Nephron (organoid): ENCODE measurements at regions not wholly inside any gene's neighbourhood (a gene's known extent, or its start where the extent isn't known, plus 50 kb on each side); places are given as distances from the start of the nearest gene placed in this dataset.
"Not testable (repeated sequence)": the region's sequence is repeated elsewhere in the genome, so short reads cannot be mapped to it uniquely, and the experiment has no call there.

Experiments used
- H3K27ac Mint-ChIP-seq, 3 experiments: 2 replicates each; pipeline ENCODE4 v1.8.0; 2020; ENCODE audit warnings: mixed read lengths in 3 of 3, mild to moderate bottlenecking in 2 of 3, moderate library complexity in 1 of 3
- H3K27me3 Mint-ChIP-seq: 2 replicates; pipeline ENCODE4 v1.8.0; 2021; ENCODE audit warnings: low read depth, mild to moderate bottlenecking, moderate library complexity, mixed read lengths
- H3K36me3 Mint-ChIP-seq: 2 replicates; pipeline ENCODE4 v1.8.0; 2020; ENCODE audit warnings: low read depth, mixed read lengths
- H3K4me1 Mint-ChIP-seq: 2 replicates; pipeline ENCODE4 v1.8.0; 2020; ENCODE audit warnings: mixed read lengths
- H3K4me3 Mint-ChIP-seq, 3 experiments: 2 replicates each; pipeline ENCODE4 v1.8.0; 2020; ENCODE audit warnings: mild to moderate bottlenecking in 3 of 3, mixed read lengths in 3 of 3, moderate library complexity in 2 of 3
- H3K9me3 Mint-ChIP-seq: 2 replicates; pipeline ENCODE4 v1.8.0; 2020; ENCODE audit warnings: mixed read lengths
- CTCF ChIP-seq, 3 experiments: fragments of 200-600 bp; sonication (generic); IDR thresholded peaks; one replicate each; pipeline ENCODE4 v1.5.0; 2021; ENCODE audit warnings: antibody characterized with exemption in 3 of 3; ENCODE audit not compliant: unreplicated experiment in 3 of 3

GRCh38 chr18:43847164-43848091, 570.1 kb upstream of the SYT4 start:
- Mint-ChIP-seq H3K4me1 (peaks cover 32% of the 10 kb centered on the region), H3K27me3 (no peaks in the 10 kb centered on the region), H3K4me3 (peak overlapping the region; percentile 15 to 47 (median 39)), H3K9me3 (no peaks in the 10 kb centered on the region), H3K36me3 (no peaks in the 10 kb centered on the region), H3K27ac (peak overlapping the region; percentile 99)
- no peak for TF ChIP-seq CTCF (IDR thresholded peaks at IDR 0.05; ENCODE audit: unreplicated experiment in 3 of 3)

GRCh38 chr18:43849831-43850230, 572.5 kb upstream of the SYT4 start:
- H3K27ac Mint-ChIP-seq, H3K27me3 Mint-ChIP-seq, H3K4me3 Mint-ChIP-seq, H3K9me3 Mint-ChIP-seq, H3K36me3 Mint-ChIP-seq: not testable (repeated sequence)
- peaks cover 32% of the 10 kb centered on the region for H3K4me1 Mint-ChIP-seq

- H3K9me3 Mint-ChIP-seq = no peaks in the 10 kb centered on the region
- H3K36me3 Mint-ChIP-seq = no peaks in the 10 kb centered on the region
- no peaks in the 10 kb centered on the region for H3K27me3 Mint-ChIP-seq
- H3K4me3 Mint-ChIP-seq = no peak overlapping the region
- no peak for TF ChIP-seq CTCF (IDR thresholded peaks at IDR 0.05; ENCODE audit: unreplicated experiment in 3 of 3)
- no peaks in the 10 kb centered on the region for H3K4me1 Mint-ChIP-seq
- no peak overlapping the region for H3K27ac Mint-ChIP-seq
These were observed 578.1 kb upstream of the SYT4 start for GRCh38 chr18:43855376-43855775.

- Mint-ChIP-seq H3K36me3 (no peaks in the 10 kb centered on the region), H3K4me3 (no peak overlapping the region), H3K4me1 (peaks cover 28% of the 10 kb centered on the region), H3K27me3 (no peaks in the 10 kb centered on the region), H3K9me3 (no peaks in the 10 kb centered on the region), H3K27ac (peak overlapping the region; percentile 63 to 80 (median 79))
- TF ChIP-seq CTCF (IDR thresholded peaks at IDR 0.05; ENCODE audit: unreplicated experiment in 3 of 3) = no peak
These were observed 585.9 kb upstream of the SYT4 start for GRCh38 chr18:43863180-43863579.

- H3K4me1 Mint-ChIP-seq = peaks cover 49% of the 10 kb centered on the region
- H3K27me3 Mint-ChIP-seq = no peaks in the 10 kb centered on the region
- H3K27ac Mint-ChIP-seq = peak overlapping the region in 2 of 3 experiments; percentile 16 to 46
- peaks cover 7% of the 10 kb centered on the region for H3K9me3 Mint-ChIP-seq
- H3K4me3 Mint-ChIP-seq = no peak overlapping the region
- no peak for TF ChIP-seq CTCF (IDR thresholded peaks at IDR 0.05; ENCODE audit: unreplicated experiment in 3 of 3)
- H3K36me3 Mint-ChIP-seq = no peaks in the 10 kb centered on the region
These were observed 589.4 kb upstream of the SYT4 start for GRCh38 chr18:43866696-43867095.

GRCh38 chr18:43868497-43868995, 591.3 kb upstream of the SYT4 start:
- Mint-ChIP-seq H3K9me3 (peaks cover 7% of the 10 kb centered on the region), H3K4me3 (no peak overlapping the region), H3K4me1 (peaks cover 37% of the 10 kb centered on the region), H3K27ac (peak overlapping the region; percentile 46 to 93 (median 76)), H3K36me3 (no peaks in the 10 kb centered on the region), H3K27me3 (no peaks in the 10 kb centered on the region)
- no peak for TF ChIP-seq CTCF (IDR thresholded peaks at IDR 0.05; ENCODE audit: unreplicated experiment in 3 of 3)
